DND-41 (cell line): ENCODE measurements at regions not wholly inside any gene's neighbourhood (a gene's known extent, or its start where the extent isn't known, plus 50 kb on each side); places are given as distances from the start of the nearest gene placed in this dataset.
"Not testable (repeated sequence)": the region's sequence is repeated elsewhere in the genome, so short reads cannot be mapped to it uniquely, and the experiment has no call there.

Source experiments
- ATAC-seq: fragments of 200-7000 bp; cut with Tn5 transposase; 3 replicates; pipeline ENCODE4 v1.9.1; 2021; ENCODE audit warnings: low read depth; ENCODE audit not compliant: insufficient read depth
- DNase-seq: peaks from one replicate; pipeline ENCODE4 v3.0.0-alpha.2; 2020
- H2AFZ ChIP-seq: 2 replicates; pipeline ENCODE4 v1.6.0; 2012; ENCODE audit warnings: low read depth, low read length
- H3K27ac ChIP-seq: 2 replicates; pipeline ENCODE4 v1.5.1; 2012; ENCODE audit warnings: low read length, inconsistent platforms
- H3K27me3 ChIP-seq: fragments of 200-600 bp; sonication (generic); 2 replicates; pipeline ENCODE4 v1.6.0; 2012; ENCODE audit warnings: low read length, mild to moderate bottlenecking, inconsistent platforms; ENCODE audit not compliant: insufficient read depth, poor library complexity
- H3K36me3 ChIP-seq: 2 replicates; pipeline ENCODE4 v1.5.1; 2012; ENCODE audit warnings: low read length, inconsistent platforms; ENCODE audit not compliant: insufficient read depth
- H3K4me1 ChIP-seq: 2 replicates; pipeline ENCODE4 v1.5.1; 2012; ENCODE audit warnings: mild to moderate bottlenecking, low read length; ENCODE audit not compliant: insufficient read depth
- H3K4me2 ChIP-seq: 2 replicates; pipeline ENCODE4 v1.6.0; 2012; ENCODE audit warnings: mild to moderate bottlenecking, moderate library complexity, low read length, inconsistent platforms; ENCODE audit not compliant: insufficient read depth
- H3K4me3 ChIP-seq, 2 experiments: fragments of 200-600 bp in 1 of 2; shearing (Covaris generic) in 1 of 2; 2 replicates each; pipeline ENCODE4 v1.5.1; 2012 to 2016; ENCODE audit warnings: inconsistent platforms in 2 of 2, low read length in 2 of 2, mild to moderate bottlenecking in 2 of 2, low read depth in 1 of 2, moderate library complexity in 1 of 2
- H3K79me2 ChIP-seq: 2 replicates; pipeline ENCODE4 v1.6.0; 2012; ENCODE audit warnings: low read length, inconsistent platforms; ENCODE audit not compliant: insufficient read depth
- H3K9ac ChIP-seq: 2 replicates; pipeline ENCODE4 v1.6.0; 2012; ENCODE audit warnings: low read depth, mild to moderate bottlenecking, inconsistent platforms, low read length, moderate library complexity
- H3K9me3 ChIP-seq: 2 replicates; pipeline ENCODE4 v1.5.1; 2012; ENCODE audit warnings: low read length, moderate library complexity, mild to moderate bottlenecking, inconsistent platforms; ENCODE audit not compliant: insufficient read depth, severe bottlenecking
- H4K20me1 ChIP-seq: 2 replicates; pipeline ENCODE4 v1.6.0; 2012; ENCODE audit warnings: low read length; ENCODE audit not compliant: insufficient read depth
- EZH2 ChIP-seq: IDR thresholded peaks from 3 replicates; pipeline ENCODE4 v1.6.1; 2012; ENCODE audit warnings: borderline replicate concordance, low read depth, mild to moderate bottlenecking, moderate library complexity, low read length, inconsistent platforms; ENCODE audit not compliant: severe bottlenecking
- TF ChIP-seq, protein P1 (sequence below): IDR thresholded peaks from 2 replicates; pipeline ENCODE4 v1.5.1; 2012; ENCODE audit warnings: borderline replicate concordance, low read length, moderate library complexity, mild to moderate bottlenecking; ENCODE audit not compliant: poor library complexity, severe bottlenecking; ENCODE audit errors: extremely low read depth

DNA sequence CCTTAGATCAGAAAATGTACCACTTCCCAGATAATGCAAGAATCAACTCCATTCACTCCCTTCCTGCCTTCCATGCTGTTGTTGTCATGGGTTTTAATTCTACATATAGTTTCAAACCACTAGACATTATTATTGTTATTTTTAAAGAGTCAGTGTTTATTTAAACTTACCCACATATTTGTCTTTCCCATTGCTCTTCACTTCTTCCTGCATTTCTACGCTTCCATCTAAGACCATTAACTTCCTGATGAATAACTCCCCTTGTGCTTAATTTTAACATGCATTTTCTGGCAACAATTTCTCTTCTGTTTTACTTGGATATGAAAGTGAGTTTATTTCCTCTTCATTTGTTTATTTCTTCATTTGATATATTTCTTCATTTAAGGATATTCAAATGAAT is 127.1 kb upstream of the FHIT start:
- no peak for ATAC-seq
- TF ChIP-seq, protein P1, sequence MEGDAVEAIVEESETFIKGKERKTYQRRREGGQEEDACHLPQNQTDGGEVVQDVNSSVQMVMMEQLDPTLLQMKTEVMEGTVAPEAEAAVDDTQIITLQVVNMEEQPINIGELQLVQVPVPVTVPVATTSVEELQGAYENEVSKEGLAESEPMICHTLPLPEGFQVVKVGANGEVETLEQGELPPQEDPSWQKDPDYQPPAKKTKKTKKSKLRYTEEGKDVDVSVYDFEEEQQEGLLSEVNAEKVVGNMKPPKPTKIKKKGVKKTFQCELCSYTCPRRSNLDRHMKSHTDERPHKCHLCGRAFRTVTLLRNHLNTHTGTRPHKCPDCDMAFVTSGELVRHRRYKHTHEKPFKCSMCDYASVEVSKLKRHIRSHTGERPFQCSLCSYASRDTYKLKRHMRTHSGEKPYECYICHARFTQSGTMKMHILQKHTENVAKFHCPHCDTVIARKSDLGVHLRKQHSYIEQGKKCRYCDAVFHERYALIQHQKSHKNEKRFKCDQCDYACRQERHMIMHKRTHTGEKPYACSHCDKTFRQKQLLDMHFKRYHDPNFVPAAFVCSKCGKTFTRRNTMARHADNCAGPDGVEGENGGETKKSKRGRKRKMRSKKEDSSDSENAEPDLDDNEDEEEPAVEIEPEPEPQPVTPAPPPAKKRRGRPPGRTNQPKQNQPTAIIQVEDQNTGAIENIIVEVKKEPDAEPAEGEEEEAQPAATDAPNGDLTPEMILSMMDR, result no peak
- TF ChIP-seq EZH2, result no peak
- Histone ChIP-seq H3K9me3 (no peaks in the 10 kb centered on the region), H3K27me3 (no peaks in the 10 kb centered on the region), H3K79me2 (no peaks in the 10 kb centered on the region), H3K4me3 (no peak overlapping the region), H3K36me3 (no peaks in the 10 kb centered on the region), H3K4me2 (no peak overlapping the region), H3K27ac (no peak overlapping the region), H4K20me1 (no peaks in the 10 kb centered on the region), H3K9ac (no peak overlapping the region), H2AFZ (no peak overlapping the region), H3K4me1 (no peaks in the 10 kb centered on the region)
- no peak for DNase-seq

DNA sequence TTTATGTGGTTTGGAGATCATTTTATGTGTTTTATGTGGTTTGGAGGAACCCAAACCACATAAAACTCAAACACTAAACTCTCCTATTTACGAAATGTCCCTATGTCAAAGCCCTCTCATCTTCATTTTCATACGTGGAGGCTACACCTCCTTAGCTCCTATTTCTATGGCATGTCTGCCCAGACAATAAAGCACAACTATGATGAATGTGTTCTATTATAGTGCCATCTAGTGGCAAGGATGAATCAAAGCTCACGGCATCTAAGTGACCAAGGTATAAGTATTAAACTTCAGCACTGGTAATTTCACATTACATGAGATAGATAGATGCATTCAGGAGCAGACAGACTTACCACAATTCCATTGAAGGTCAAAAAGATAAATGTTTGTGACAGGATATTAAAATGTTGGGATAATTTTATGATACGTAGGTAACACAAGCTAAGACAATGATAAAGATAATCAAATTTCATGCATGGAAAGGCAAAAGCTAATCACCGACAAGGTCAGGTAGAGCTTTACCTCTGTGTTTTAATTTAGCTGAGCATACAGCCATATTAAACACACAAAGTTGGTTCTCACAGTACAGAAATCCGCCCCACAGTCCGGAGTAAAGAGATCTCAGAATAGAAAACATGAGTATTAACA is 130.6 kb upstream of the FHIT start:
- DNase-seq (no peak), ATAC-seq (peak; percentile 74)
- TF ChIP-seq EZH2, result no peak
- TF ChIP-seq, protein P1, result peak; percentile 77
- no peaks in the 10 kb centered on the region for H3K4me1 ChIP-seq
- no peaks in the 10 kb centered on the region for H3K79me2 ChIP-seq
- no peaks in the 10 kb centered on the region for H3K27me3 ChIP-seq
- H3K36me3 ChIP-seq, result no peaks in the 10 kb centered on the region
- H3K4me3 ChIP-seq, result no peak overlapping the region
- no peak overlapping the region for H3K9ac ChIP-seq
- H3K27ac ChIP-seq, result no peak overlapping the region
- H3K9me3 ChIP-seq, result no peaks in the 10 kb centered on the region
- H2AFZ ChIP-seq, result no peak overlapping the region
- H3K4me2 ChIP-seq, result no peak overlapping the region
- H4K20me1 ChIP-seq, result no peaks in the 10 kb centered on the region

DNA sequence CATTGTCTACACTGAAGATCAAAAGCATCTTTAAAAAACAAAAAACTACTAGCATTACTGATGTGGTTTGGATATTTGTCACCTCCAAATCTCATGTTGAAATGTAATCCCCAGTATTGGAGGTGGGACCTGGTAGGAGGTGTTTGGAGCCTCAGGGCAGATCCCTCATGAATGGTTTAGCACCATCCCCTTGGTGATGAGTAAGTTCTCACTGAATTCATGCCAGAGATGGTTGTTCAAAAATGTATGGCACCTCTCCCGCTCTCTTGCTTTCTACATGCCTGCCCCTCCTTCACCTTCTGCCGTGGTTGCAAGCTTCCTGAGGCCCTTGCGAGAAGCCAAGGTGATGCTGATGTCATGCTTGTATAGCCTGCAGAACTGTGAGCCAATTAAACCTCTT is 136.6 kb upstream of the FHIT start:
- no peak for ATAC-seq
- no peak overlapping the region for H3K4me3 ChIP-seq
- no peaks in the 10 kb centered on the region for H3K4me1 ChIP-seq
- no peak overlapping the region for H3K4me2 ChIP-seq
- TF ChIP-seq, protein P1, result no peak
- no peak for TF ChIP-seq EZH2
- H3K79me2 ChIP-seq, result no peaks in the 10 kb centered on the region
- peaks cover 5% of the 10 kb centered on the region for H3K9me3 ChIP-seq
- H4K20me1 ChIP-seq, result no peaks in the 10 kb centered on the region
- no peak overlapping the region for H3K9ac ChIP-seq
- H3K36me3 ChIP-seq, result no peaks in the 10 kb centered on the region
- no peak overlapping the region for H3K27ac ChIP-seq
- H2AFZ ChIP-seq, result no peak overlapping the region
- no peak for DNase-seq
- H3K27me3 ChIP-seq, result no peaks in the 10 kb centered on the region

DNA sequence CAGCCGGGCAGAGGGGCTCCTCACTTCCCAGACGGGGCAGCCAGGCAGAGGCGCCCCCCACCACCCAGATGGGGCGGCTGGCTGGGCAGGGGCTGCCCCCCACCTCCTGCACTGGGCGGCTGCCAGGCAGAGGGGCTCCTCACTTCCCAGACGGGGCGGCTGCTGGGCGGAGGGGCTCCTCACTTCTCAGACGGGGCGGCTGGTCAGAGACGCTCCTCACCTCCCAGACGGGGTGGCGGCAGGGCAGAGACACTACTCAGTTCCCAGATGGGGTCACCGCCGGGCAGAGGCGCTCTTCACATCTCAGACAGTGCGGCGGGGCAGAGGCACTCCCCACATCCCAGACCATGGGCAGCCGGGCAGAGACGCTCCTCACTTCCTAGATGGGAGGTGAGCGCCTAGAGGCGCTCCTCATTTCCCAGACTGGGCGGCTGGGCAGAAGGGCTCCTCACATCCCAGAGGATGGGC is 142.3 kb upstream of the FHIT start:
- ATAC-seq, H3K4me3 ChIP-seq, H4K20me1 ChIP-seq, H3K9ac ChIP-seq, H3K36me3 ChIP-seq, H3K4me1 ChIP-seq, H3K79me2 ChIP-seq, H3K27ac ChIP-seq, H3K9me3 ChIP-seq, H2AFZ ChIP-seq, H3K4me2 ChIP-seq, H3K27me3 ChIP-seq, DNase-seq: not testable (repeated sequence)
